Left ventricle myocardium inferior (tissue), 1 donor: ENCODE measurements at regions not wholly inside any gene's neighbourhood (a gene's known extent, or its start where the extent isn't known, plus 50 kb on each side); places are given as distances from the start of the nearest gene placed in this dataset.

Experiments
- DNase-seq: peaks from one replicate; pipeline ENCODE4 v3.0.0-alpha.2; 2020
- H3K27ac ChIP-seq: fragments of 200-600 bp; replicated peaks from 2 replicates; pipeline ENCODE4 v1.8.0; 2021
- H3K27me3 ChIP-seq: fragments of 200-600 bp; 2 replicates; pipeline ENCODE4 v1.8.0; 2021; ENCODE audit warnings: low read depth
- H3K36me3 ChIP-seq: fragments of 200-600 bp; 2 replicates; pipeline ENCODE4 v1.8.0; 2021
- H3K4me1 ChIP-seq: fragments of 200-600 bp; 2 replicates; pipeline ENCODE4 v1.8.0; 2021
- H3K4me3 ChIP-seq: fragments of 200-600 bp; 2 replicates; pipeline ENCODE4 v1.8.0; 2021; ENCODE audit warnings: mild to moderate bottlenecking, moderate library complexity
- H3K9me3 ChIP-seq: fragments of 200-600 bp; replicated peaks from 2 replicates; pipeline ENCODE4 v1.8.0; 2021
- CTCF ChIP-seq: fragments of 200-600 bp; IDR thresholded peaks from 2 replicates; pipeline ENCODE4 v1.8.0; 2021; ENCODE audit warnings: antibody characterized with exemption, mild to moderate bottlenecking, borderline replicate concordance
- intact Hi-C: fragments of 100-400 bp; cut with micrococcal nuclease; formaldehyde crosslinking; loops from one replicate; pipeline ENCODE4 v1.11.0; 2022
- donor health status: DM: no; HTN: yes; CAD: no; lungs with severe emphysema.

- TF ChIP-seq CTCF, result no peak
- Histone ChIP-seq H3K4me3 (no peak overlapping the region), H3K27ac (peak overlapping the region; percentile 72), H3K9me3 (no peaks in the 10 kb centered on the region), H3K4me1 (peaks cover 29% of the 10 kb centered on the region), H3K27me3 (no peaks in the 10 kb centered on the region), H3K36me3 (no peaks in the 10 kb centered on the region)
- no peak for DNase-seq
- intact Hi-C loops, result no loop called here
Measured at GRCh38 chr13:109875746-109876145, 89.4 kb upstream of the IRS2 start.

GRCh38 chr13:109874484-109875454, 88.4 kb upstream of the IRS2 start:
- no peak for TF ChIP-seq CTCF
- intact Hi-C loops, result no loop called here
- Histone ChIP-seq H3K4me3 (no peak overlapping the region), H3K27me3 (no peaks in the 10 kb centered on the region), H3K4me1 (peaks cover 39% of the 10 kb centered on the region), H3K36me3 (no peaks in the 10 kb centered on the region), H3K27ac (peak overlapping the region; percentile 72), H3K9me3 (no peaks in the 10 kb centered on the region)
- no peak for DNase-seq

- intact Hi-C loops, result no loop called here
- Histone ChIP-seq H3K27ac (peak overlapping the region; percentile 72), H3K27me3 (no peaks in the 10 kb centered on the region), H3K9me3 (no peaks in the 10 kb centered on the region), H3K4me3 (no peak overlapping the region), H3K36me3 (no peaks in the 10 kb centered on the region), H3K4me1 (peaks cover 51% of the 10 kb centered on the region)
- no peak for DNase-seq
- TF ChIP-seq CTCF, result no peak
Measured at GRCh38 chr13:109873351-109874123, 87.2 kb upstream of the IRS2 start.

GRCh38 chr13:109872864-109873263, 86.5 kb upstream of the IRS2 start:
- peaks cover 58% of the 10 kb centered on the region for H3K4me1 ChIP-seq
- H3K27me3 ChIP-seq, result no peaks in the 10 kb centered on the region
- H3K9me3 ChIP-seq, result no peaks in the 10 kb centered on the region
- intact Hi-C loops, result no loop called here
- no peaks in the 10 kb centered on the region for H3K36me3 ChIP-seq
- H3K4me3 ChIP-seq, result no peak overlapping the region
- DNase-seq, result no peak
- H3K27ac ChIP-seq, result no peak overlapping the region
- no peak for TF ChIP-seq CTCF

- Histone ChIP-seq H3K27me3 (no peaks in the 10 kb centered on the region), H3K4me3 (no peak overlapping the region), H3K4me1 (peaks cover 54% of the 10 kb centered on the region), H3K27ac (peak overlapping the region; percentile 83), H3K36me3 (no peaks in the 10 kb centered on the region), H3K9me3 (no peaks in the 10 kb centered on the region)
- TF ChIP-seq CTCF, result no peak
- intact Hi-C loops, result no loop called here
- no peak for DNase-seq
Measured at GRCh38 chr13:109870696-109871370, 84.5 kb upstream of the IRS2 start.
